H1 (cell line): ENCODE measurements at regions not wholly inside any gene's neighbourhood (a gene's known extent, or its start where the extent isn't known, plus 50 kb on each side); places are given as distances from the start of the nearest gene placed in this dataset.

ENCODE experiments used
- ASH2L ChIP-seq: fragments of 200-600, 300-600 bp; sonication (generic); IDR thresholded peaks from one replicate; pipeline ENCODE4 v1.7.1; 2017; ENCODE audit warnings: low read length
- BACH1 ChIP-seq: IDR thresholded peaks from 2 replicates; pipeline ENCODE4 v1.6.1; 2012; ENCODE audit warnings: low read length, improper control_type of control experiment
- CBX8 ChIP-seq: fragments of 300-800, 300-1000 bp; sonication (generic); IDR thresholded peaks from 2 replicates; pipeline ENCODE4 v1.7.1; 2016; ENCODE audit warnings: low read depth, low read length, borderline replicate concordance
- CHD2 ChIP-seq: IDR thresholded peaks from 2 replicates; pipeline ENCODE4 v1.6.1; 2012; ENCODE audit warnings: low read length, improper control_type of control experiment
- CHD7 ChIP-seq: fragments of 300-600 bp; sonication (generic); IDR thresholded peaks from 2 replicates; pipeline ENCODE4 v1.7.1; 2012; ENCODE audit warnings: low read length, moderate library complexity, mild to moderate bottlenecking, inconsistent platforms; ENCODE audit not compliant: insufficient replicate concordance
- CTBP2 ChIP-seq: IDR thresholded peaks from 2 replicates; pipeline ENCODE4 v1.7.0; 2011; ENCODE audit warnings: borderline replicate concordance, mild to moderate bottlenecking, moderate library complexity, mixed read lengths, low read length; ENCODE audit not compliant: insufficient read depth, insufficient read length
- EP300 ChIP-seq, 2 experiments: IDR thresholded peaks; 1 replicate in 1 of 2; 2 replicates in 1 of 2; pipeline ENCODE4 v1.6.1; 2011 to 2012; ENCODE audit warnings: low read depth in 2 of 2, low read length in 2 of 2, mild to moderate bottlenecking in 2 of 2, borderline replicate concordance in 1 of 2, inconsistent platforms in 1 of 2, moderate library complexity in 1 of 2
- KDM4A ChIP-seq: IDR thresholded peaks from one replicate; pipeline ENCODE4 v1.7.1; 2012; ENCODE audit warnings: low read depth, mild to moderate bottlenecking, moderate library complexity, low read length, inconsistent platforms; ENCODE audit not compliant: severe bottlenecking
- RXRA ChIP-seq: IDR thresholded peaks from 2 replicates; pipeline ENCODE4 v1.6.1; 2011; ENCODE audit warnings: low read depth, mild to moderate bottlenecking, low read length, moderate library complexity; ENCODE audit not compliant: insufficient read depth
- SIN3A ChIP-seq, 2 experiments: IDR thresholded peaks in 1 of 2; conservative IDR thresholded peaks in 1 of 2; 2 replicates each; pipeline ENCODE4 v1.6.1; 2011 to 2012; ENCODE audit warnings: low read length in 2 of 2, improper control_type of control experiment in 1 of 2, low read depth in 1 of 2, mild to moderate bottlenecking in 1 of 2
- SP4 ChIP-seq: IDR thresholded peaks from 2 replicates; pipeline ENCODE4 v1.6.1; 2012; ENCODE audit warnings: low read length, inconsistent platforms
- SUZ12 ChIP-seq: fragments of 200-600 bp; sonication (generic); IDR thresholded peaks from 2 replicates; pipeline ENCODE4 v1.6.1; 2012; ENCODE audit warnings: mild to moderate bottlenecking, inconsistent platforms, low read length, moderate library complexity, mixed read lengths

GRCh38 chr9:4420351-4420750 is 69.9 kb upstream of the SLC1A1 start (continued):
- no peak for TF ChIP-seq CHD7
- no peak for TF ChIP-seq CTBP2
- TF ChIP-seq SUZ12: no peak
- TF ChIP-seq CBX8: no peak
- no peak for TF ChIP-seq CHD2
- no peak for TF ChIP-seq ASH2L
- TF ChIP-seq SIN3A (conservative IDR thresholded peaks at IDR 0.05 in 1 of 2, IDR thresholded peaks at IDR 0.05 in 1 of 2; ENCODE audit: low read depth in 1 of 2, low read length in 2 of 2): no peak
- no peak for TF ChIP-seq BACH1
- TF ChIP-seq RXRA: no peak
- no peak for TF ChIP-seq KDM4A
- no peak for TF ChIP-seq SP4
- TF ChIP-seq EP300 (IDR thresholded peaks at IDR 0.05; ENCODE audit: borderline replicate concordance in 1 of 2, low read depth in 2 of 2, low read length in 2 of 2): no peak
